PC-3 (cell line): ENCODE measurements at regions not wholly inside any gene's neighbourhood (a gene's known extent, or its start where the extent isn't known, plus 50 kb on each side); places are given as distances from the start of the nearest gene placed in this dataset.

Experiments used
- ATAC-seq: fragments of 200-7000 bp; cut with Tn5 transposase; 2 replicates; pipeline ENCODE4 v1.9.1; 2020; ENCODE audit warnings: mild to moderate bottlenecking, moderate library complexity
- BruUV-seq: library from RNA; stranded (reverse); fragments of 400-500 nt; replicated peaks from 2 replicates; lab custom pipeline; 2021; lab: Mats Ljungman, UMichigan
- CTCF ChIA-PET: fragments of 300-600 bp; sonication (Branson Sonifier 250); formaldehyde crosslinking; loops from one replicate; lab custom pipeline; 2022; ENCODE audit warnings: antibody characterized with exemption; lab: Charles Lee
- POLR2A ChIA-PET: fragments of 300-600 bp; sonication (Branson Sonifier 250); formaldehyde crosslinking; loops from one replicate; lab custom pipeline; 2022; ENCODE audit warnings: antibody characterized with exemption; ENCODE audit not compliant: unreplicated experiment; lab: Charles Lee
- DNase-seq: peaks from one replicate; pipeline ENCODE4 v3.0.0-alpha.2; 2015
- H2AFZ ChIP-seq: fragments of 300-600 bp; sonication (generic); 2 replicates; pipeline ENCODE4 v1.6.0; 2016; ENCODE audit warnings: antibody characterized with exemption, low read length
- H3F3A ChIP-seq: fragments of 300-600 bp; sonication (generic); one replicate; pipeline ENCODE4 v1.6.0; 2017; ENCODE audit warnings: antibody characterized with exemption, low read length, control low read depth, mild to moderate bottlenecking; ENCODE audit not compliant: unreplicated experiment
- H3K27ac ChIP-seq: fragments of 300-600 bp; sonication (generic); 2 replicates; pipeline ENCODE4 v1.5.1; 2016; ENCODE audit warnings: mild to moderate bottlenecking, low read length
- H3K27me3 ChIP-seq: fragments of 300-600 bp; sonication (generic); 2 replicates; pipeline ENCODE4 v1.6.1; 2016; ENCODE audit warnings: low read length, mixed read lengths
- H3K36me3 ChIP-seq: fragments of 300-600 bp; sonication (generic); 2 replicates; pipeline ENCODE4 v1.6.1; 2016; ENCODE audit warnings: low read depth, mixed run types, low read length, mixed read lengths
- H3K4me1 ChIP-seq: fragments of 300-600 bp; sonication (generic); 2 replicates; pipeline ENCODE4 v1.5.1; 2016; ENCODE audit warnings: low read length; ENCODE audit not compliant: insufficient read depth
- H3K4me2 ChIP-seq: fragments of 300-600 bp; sonication (generic); 2 replicates; pipeline ENCODE4 v1.6.0; 2016; ENCODE audit warnings: low read length
- H3K4me3 ChIP-seq: fragments of 300-600 bp; sonication (generic); 2 replicates; pipeline ENCODE4 v1.5.1; 2016; ENCODE audit warnings: mild to moderate bottlenecking, low read length, mixed read lengths
- H3K79me2 ChIP-seq: fragments of 300-600 bp; sonication (generic); 2 replicates; pipeline ENCODE4 v1.6.1; 2017; ENCODE audit warnings: low read length, mixed read lengths
- H3K9ac ChIP-seq: fragments of 300-600 bp; sonication (generic); 2 replicates; pipeline ENCODE4 v1.6.0; 2016; ENCODE audit warnings: mild to moderate bottlenecking, low read length
- H3K9me2 ChIP-seq: fragments of 300-600 bp; sonication (generic); replicated peaks from 2 replicates; pipeline ENCODE4 v1.6.1; 2016; ENCODE audit warnings: mixed run types, low read length, mixed read lengths
- H3K9me3 ChIP-seq: fragments of 300-600 bp; sonication (generic); 2 replicates; pipeline ENCODE4 v1.6.1; 2016; ENCODE audit warnings: low read length, mixed read lengths
- H4K20me1 ChIP-seq: fragments of 300-600 bp; sonication (generic); 2 replicates; pipeline ENCODE4 v1.6.1; 2016; ENCODE audit warnings: low read length, mixed read lengths
- EZH2 ChIP-seq: fragments of 300-600 bp; sonication (generic); IDR thresholded peaks from one replicate; pipeline ENCODE4 v1.6.1; 2017; ENCODE audit warnings: antibody characterized with exemption, mild to moderate bottlenecking, low read length; ENCODE audit not compliant: unreplicated experiment
- EZH2phosphoT487 ChIP-seq: fragments of 300-600 bp; sonication (generic); IDR thresholded peaks from 2 replicates; pipeline ENCODE4 v1.6.1; 2018; ENCODE audit warnings: mild to moderate bottlenecking, antibody characterized with exemption, low read length, borderline replicate concordance
- intact Hi-C: fragments of 100-400 bp; cut with micrococcal nuclease; formaldehyde crosslinking; loops from 2 replicates; pipeline ENCODE4 v1.9.0; 2023
- TF ChIP-seq, protein P1 (sequence below): fragments of 300-600 bp; sonication (generic); conservative IDR thresholded peaks from 2 replicates; pipeline ENCODE4 v1.5.1; 2017; ENCODE audit warnings: antibody characterized with exemption, low read depth, mild to moderate bottlenecking, low read length

DNA sequence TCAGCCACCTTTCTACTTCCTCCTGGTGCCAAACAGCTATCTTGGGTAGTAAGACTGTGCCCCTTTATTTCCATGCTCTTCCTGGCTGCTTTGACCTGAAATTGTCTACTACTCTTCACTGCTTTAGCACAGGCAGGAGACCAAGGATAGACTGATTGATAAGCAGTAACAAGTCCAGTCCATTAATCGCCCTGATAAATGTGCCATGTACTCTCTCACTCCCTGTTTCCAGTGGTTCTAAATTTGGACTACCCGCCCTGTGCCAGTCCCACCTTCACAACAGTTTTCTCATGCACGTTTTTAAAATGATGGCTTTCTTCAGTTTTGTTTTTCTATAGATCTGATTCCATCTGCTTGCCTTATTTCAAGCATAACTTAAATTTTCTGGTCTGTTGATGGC lies 189.6 kb upstream of the RBMS1 start:
- no peaks in the 10 kb centered on the region for H3K9me2 ChIP-seq
- no peak overlapping the region for H3K27ac ChIP-seq
- H2AFZ ChIP-seq: no peak overlapping the region
- H3K27me3 ChIP-seq: no peaks in the 10 kb centered on the region
- no peak overlapping the region for H3K4me2 ChIP-seq
- intact Hi-C loops: no loop called here
- ChIA-PET CTCF (no interaction called here), POLR2A (no interaction called here)
- BruUV-seq: no TSS peak
- H3K9ac ChIP-seq: no peak overlapping the region
- no peaks in the 10 kb centered on the region for H3F3A ChIP-seq
- no peak overlapping the region for H3K4me3 ChIP-seq
- no peaks in the 10 kb centered on the region for H3K79me2 ChIP-seq
- no peaks in the 10 kb centered on the region for H3K9me3 ChIP-seq
- H4K20me1 ChIP-seq: no peaks in the 10 kb centered on the region
- H3K4me1 ChIP-seq: no peaks in the 10 kb centered on the region
- ATAC-seq: no peak
- TF ChIP-seq EZH2: no peak
- no peak for TF ChIP-seq EZH2phosphoT487
- TF ChIP-seq, protein P1, sequence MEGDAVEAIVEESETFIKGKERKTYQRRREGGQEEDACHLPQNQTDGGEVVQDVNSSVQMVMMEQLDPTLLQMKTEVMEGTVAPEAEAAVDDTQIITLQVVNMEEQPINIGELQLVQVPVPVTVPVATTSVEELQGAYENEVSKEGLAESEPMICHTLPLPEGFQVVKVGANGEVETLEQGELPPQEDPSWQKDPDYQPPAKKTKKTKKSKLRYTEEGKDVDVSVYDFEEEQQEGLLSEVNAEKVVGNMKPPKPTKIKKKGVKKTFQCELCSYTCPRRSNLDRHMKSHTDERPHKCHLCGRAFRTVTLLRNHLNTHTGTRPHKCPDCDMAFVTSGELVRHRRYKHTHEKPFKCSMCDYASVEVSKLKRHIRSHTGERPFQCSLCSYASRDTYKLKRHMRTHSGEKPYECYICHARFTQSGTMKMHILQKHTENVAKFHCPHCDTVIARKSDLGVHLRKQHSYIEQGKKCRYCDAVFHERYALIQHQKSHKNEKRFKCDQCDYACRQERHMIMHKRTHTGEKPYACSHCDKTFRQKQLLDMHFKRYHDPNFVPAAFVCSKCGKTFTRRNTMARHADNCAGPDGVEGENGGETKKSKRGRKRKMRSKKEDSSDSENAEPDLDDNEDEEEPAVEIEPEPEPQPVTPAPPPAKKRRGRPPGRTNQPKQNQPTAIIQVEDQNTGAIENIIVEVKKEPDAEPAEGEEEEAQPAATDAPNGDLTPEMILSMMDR: no peak
- no peaks in the 10 kb centered on the region for H3K36me3 ChIP-seq
- DNase-seq: no peak

DNA sequence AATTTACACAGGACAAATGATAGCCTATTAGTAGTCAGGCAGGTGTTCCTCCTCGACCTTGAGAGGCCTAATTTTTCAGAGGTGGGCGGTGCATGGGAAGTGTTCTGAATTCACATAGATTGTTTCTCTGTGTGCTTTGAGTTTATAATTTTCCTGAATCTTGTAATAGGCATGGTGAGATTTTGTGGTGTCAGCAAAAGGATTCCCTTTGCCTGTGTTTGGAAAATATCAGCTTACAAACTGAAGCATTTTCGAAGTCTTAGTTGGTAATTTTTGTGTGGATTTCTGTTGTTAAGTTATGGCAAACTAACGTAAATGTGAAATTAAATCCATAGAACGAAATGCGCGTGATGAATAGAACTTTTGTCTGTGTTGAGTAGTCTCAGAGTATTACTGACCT lies 194.0 kb upstream of the RBMS1 start:
- Histone ChIP-seq H3K9me2 (no peaks in the 10 kb centered on the region), H4K20me1 (no peaks in the 10 kb centered on the region), H3K36me3 (no peaks in the 10 kb centered on the region), H3K27me3 (no peaks in the 10 kb centered on the region), H3K79me2 (no peaks in the 10 kb centered on the region), H3K9ac (no peak overlapping the region), H3K4me2 (no peak overlapping the region), H3K4me3 (no peak overlapping the region), H2AFZ (no peak overlapping the region), H3K27ac (no peak overlapping the region), H3K4me1 (no peaks in the 10 kb centered on the region), H3F3A (no peaks in the 10 kb centered on the region), H3K9me3 (no peaks in the 10 kb centered on the region)
- POLR2A ChIA-PET: no interaction called here
- CTCF ChIA-PET: no interaction called here
- TF ChIP-seq EZH2phosphoT487 (no peak), EZH2 (no peak)
- TF ChIP-seq, protein P1: no peak
- ATAC-seq (no peak), DNase-seq (no peak)
- BruUV-seq: no TSS peak
- intact Hi-C loops: no loop called here

DNA sequence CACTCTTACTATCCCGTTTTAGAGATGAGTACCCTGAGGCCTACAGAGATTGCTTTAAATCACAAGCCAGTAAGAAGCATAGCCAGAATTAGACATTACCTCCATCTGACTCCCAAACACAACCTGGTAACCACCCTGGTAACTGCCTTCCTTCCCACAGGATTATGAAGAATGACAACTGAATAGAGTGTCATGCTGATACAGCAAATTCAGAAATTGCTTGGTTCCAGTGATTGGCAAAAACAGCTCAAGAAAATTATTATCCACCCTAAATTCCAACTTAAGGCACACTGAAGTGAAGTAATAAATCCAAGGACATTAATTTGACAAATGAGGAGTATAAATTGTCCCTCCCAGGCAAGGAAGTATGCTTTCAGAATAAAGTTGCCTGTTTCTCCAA lies 195.8 kb upstream of the RBMS1 start:
- intact Hi-C loops: no loop called here
- H3K4me3 ChIP-seq: no peak overlapping the region
- no peak overlapping the region for H3K27ac ChIP-seq
- H3K36me3 ChIP-seq: no peaks in the 10 kb centered on the region
- H3K4me1 ChIP-seq: no peaks in the 10 kb centered on the region
- H3K9me3 ChIP-seq: no peaks in the 10 kb centered on the region
- no TSS peak for BruUV-seq
- POLR2A ChIA-PET: no interaction called here
- no peaks in the 10 kb centered on the region for H3K27me3 ChIP-seq
- H3K4me2 ChIP-seq: no peak overlapping the region
- ATAC-seq (no peak), DNase-seq (no peak)
- H3K79me2 ChIP-seq: no peaks in the 10 kb centered on the region
- H3F3A ChIP-seq: no peaks in the 10 kb centered on the region
- CTCF ChIA-PET: no interaction called here
- H2AFZ ChIP-seq: no peak overlapping the region
- H4K20me1 ChIP-seq: no peaks in the 10 kb centered on the region
- no peaks in the 10 kb centered on the region for H3K9me2 ChIP-seq
- TF ChIP-seq, protein P1: no peak
- no peak for TF ChIP-seq EZH2phosphoT487
- TF ChIP-seq EZH2: no peak
- no peak overlapping the region for H3K9ac ChIP-seq
